Body of pancreas (tissue), 4 donors: ENCODE measurements at regions not wholly inside any gene's neighbourhood (a gene's known extent, or its start where the extent isn't known, plus 50 kb on each side); places are given as distances from the start of the nearest gene placed in this dataset.

Experiments used
- CTCF ChIP-seq, 7 experiments: fragments of 450-650 bp in 4 of 7; fragments of 200-600 bp in 3 of 7; sonication (generic) in 3 of 7; IDR thresholded peaks; one replicate each; pipeline ENCODE4 v1.5.1; 2016 to 2019; ENCODE audit warnings: antibody characterized with exemption in 7 of 7
- POLR2A ChIP-seq, 3 donors: fragments of 450-650 bp; IDR thresholded peaks; one replicate each; pipeline ENCODE4 v1.6.1; 2016; ENCODE audit warnings: antibody characterized with exemption in 3 of 3, mild to moderate bottlenecking in 2 of 3

- TF ChIP-seq POLR2A (IDR thresholded peaks at IDR 0.05) (no peak), CTCF (IDR thresholded peaks at IDR 0.05) (no peak)
These were observed 529.1 kb downstream of the TCERG1L start for GRCh38 chr10:130782467-130782866.
